ENCODE measurements at regions not wholly inside any gene's neighbourhood (a gene's known extent, or its start where the extent isn't known, plus 50 kb on each side); places are given as distances from the start of the nearest gene placed in this dataset.
"Not testable (repeated sequence)": the region's sequence is repeated elsewhere in the genome, so short reads cannot be mapped to it uniquely, and the experiment has no call there.

- no peak for DNase-seq (ENCODE audit: low read depth, low spot score)
These were observed 375.9 kb downstream of the NXPH1 start for GRCh38 chr7:8809320-8809719.

- DNase-seq (ENCODE audit: low read depth, low spot score), result no peak
These were observed 384.1 kb downstream of the NXPH1 start for GRCh38 chr7:8817448-8818036.

GRCh38 chr7:8818406-8818805, 385.0 kb downstream of the NXPH1 start:
- DNase-seq (ENCODE audit: low read depth, low spot score), result no peak

GRCh38 chr7:8822595-8822994, 389.2 kb downstream of the NXPH1 start:
- no peak for DNase-seq (ENCODE audit: low read depth, low spot score)

GRCh38 chr7:8823486-8823885, 390.1 kb downstream of the NXPH1 start:
- no peak for DNase-seq (ENCODE audit: low read depth, low spot score)

GRCh38 chr7:8827329-8827728, 393.9 kb downstream of the NXPH1 start:
- DNase-seq (ENCODE audit: low read depth, low spot score), result no peak

- DNase-seq (ENCODE audit: low read depth, low spot score), result no peak
These were observed 395.7 kb downstream of the NXPH1 start for GRCh38 chr7:8829100-8829499.

- DNase-seq (ENCODE audit: low read depth, low spot score), result no peak
These were observed 398.0 kb downstream of the NXPH1 start for GRCh38 chr7:8831376-8831775.

GRCh38 chr7:8833355-8833754, 399.9 kb downstream of the NXPH1 start:
- DNase-seq (ENCODE audit: low read depth, low spot score), result no peak

- no peak for DNase-seq (ENCODE audit: low read depth, low spot score)
These were observed 407.8 kb downstream of the NXPH1 start for GRCh38 chr7:8841171-8841570.

- DNase-seq (ENCODE audit: low read depth, low spot score), result no peak
These were observed 438.3 kb downstream of the NXPH1 start for GRCh38 chr7:8871716-8872115.

GRCh38 chr7:8881916-8882315, 448.5 kb downstream of the NXPH1 start:
- DNase-seq (ENCODE audit: low read depth, low spot score), result no peak

- DNase-seq (ENCODE audit: low read depth, low spot score), result no peak
These were observed 452.1 kb downstream of the NXPH1 start for GRCh38 chr7:8885480-8886000.

- not testable (repeated sequence) for DNase-seq (ENCODE audit: low read depth, low spot score)
These were observed 456.9 kb downstream of the NXPH1 start for GRCh38 chr7:8890346-8890745.

GRCh38 chr7:8893775-8894174, 460.4 kb downstream of the NXPH1 start:
- DNase-seq (ENCODE audit: low read depth, low spot score), result no peak

GRCh38 chr7:8906396-8907075, 473.1 kb downstream of the NXPH1 start:
- DNase-seq (ENCODE audit: low read depth, low spot score), result no peak

- no peak for DNase-seq (ENCODE audit: low read depth, low spot score)
These were observed 475.5 kb downstream of the NXPH1 start for GRCh38 chr7:8908889-8909288.

- DNase-seq (ENCODE audit: low read depth, low spot score), result no peak
These were observed 480.3 kb downstream of the NXPH1 start for GRCh38 chr7:8913682-8914081.

- no peak for DNase-seq (ENCODE audit: low read depth, low spot score)
These were observed 488.4 kb downstream of the NXPH1 start for GRCh38 chr7:8921807-8922206.

GRCh38 chr7:8922726-8923125, 489.3 kb downstream of the NXPH1 start:
- DNase-seq (ENCODE audit: low read depth, low spot score), result no peak

GRCh38 chr7:8923164-8923806, 489.9 kb downstream of the NXPH1 start:
- DNase-seq (ENCODE audit: low read depth, low spot score), result no peak

GRCh38 chr7:8931906-8932646, 498.7 kb downstream of the NXPH1 start:
- DNase-seq (ENCODE audit: low read depth, low spot score), result no peak
